C4-2B (cell line): ENCODE measurements at regions not wholly inside any gene's neighbourhood (a gene's known extent, or its start where the extent isn't known, plus 50 kb on each side); places are given as distances from the start of the nearest gene placed in this dataset.

Experiments
- CTCF ChIP-seq: fragments of 450-650 bp; conservative IDR thresholded peaks from 2 replicates; pipeline ENCODE4 v1.5.1; 2017; ENCODE audit warnings: mild to moderate bottlenecking
- ZFX ChIP-seq: fragments of 450-650 bp; IDR thresholded peaks from 2 replicates; pipeline ENCODE4 v1.6.1; 2017

- TF ChIP-seq CTCF, result no peak
- TF ChIP-seq ZFX, result no peak
Observed at GRCh38 chr5:164844348-164844747, 1338.9 kb downstream of the MAT2B start.
